Ascending aorta (tissue), 2 donors: ENCODE measurements at regions not wholly inside any gene's neighbourhood (a gene's known extent, or its start where the extent isn't known, plus 50 kb on each side); places are given as distances from the start of the nearest gene placed in this dataset.

Source experiments
- DNase-seq, 2 donors: peaks; one replicate each; pipeline ENCODE4 v3.0.0-alpha.2; 2019; ENCODE audit warnings: low spot score in 2 of 2
- H3K27ac ChIP-seq, 2 donors: fragments of 200-600 bp; sonication (generic); one replicate each; pipeline ENCODE4 v1.5.1; 2016 to 2017; ENCODE audit warnings: mild to moderate bottlenecking in 1 of 2
- H3K27me3 ChIP-seq: fragments of 200-600 bp; sonication (generic); one replicate; pipeline ENCODE4 v1.5.1; 2017
- H3K36me3 ChIP-seq, 2 donors: fragments of 200-600 bp; sonication (generic); one replicate each; pipeline ENCODE4 v1.5.1; 2016
- H3K4me1 ChIP-seq, 2 donors: fragments of 200-600 bp; sonication (generic); one replicate each; pipeline ENCODE4 v1.5.1; 2016 to 2017; ENCODE audit warnings: mild to moderate bottlenecking in 1 of 2
- H3K4me3 ChIP-seq, 2 donors: fragments of 200-600 bp; sonication (generic); one replicate each; pipeline ENCODE4 v1.5.1; 2016 to 2017; ENCODE audit warnings: mild to moderate bottlenecking in 1 of 2
- H3K9me3 ChIP-seq, 2 donors: fragments of 200-600 bp; sonication (generic); one replicate each; pipeline ENCODE4 v1.5.1; 2016
- intact Hi-C: fragments of 100-400 bp; cut with DNase I; formaldehyde crosslinking; loops from one replicate; pipeline ENCODE4 v1.15.1; 2023
- TF ChIP-seq, protein P1 (sequence below), 3 experiments: fragments of 200-600 bp in 2 of 3; fragments of 450-650 bp in 1 of 3; sonication (generic) in 2 of 3; IDR thresholded peaks; one replicate each; pipeline ENCODE4 v1.5.1; 2016 to 2019; ENCODE audit warnings: antibody characterized with exemption in 3 of 3, mild to moderate bottlenecking in 1 of 3, moderate library complexity in 1 of 3

DNA sequence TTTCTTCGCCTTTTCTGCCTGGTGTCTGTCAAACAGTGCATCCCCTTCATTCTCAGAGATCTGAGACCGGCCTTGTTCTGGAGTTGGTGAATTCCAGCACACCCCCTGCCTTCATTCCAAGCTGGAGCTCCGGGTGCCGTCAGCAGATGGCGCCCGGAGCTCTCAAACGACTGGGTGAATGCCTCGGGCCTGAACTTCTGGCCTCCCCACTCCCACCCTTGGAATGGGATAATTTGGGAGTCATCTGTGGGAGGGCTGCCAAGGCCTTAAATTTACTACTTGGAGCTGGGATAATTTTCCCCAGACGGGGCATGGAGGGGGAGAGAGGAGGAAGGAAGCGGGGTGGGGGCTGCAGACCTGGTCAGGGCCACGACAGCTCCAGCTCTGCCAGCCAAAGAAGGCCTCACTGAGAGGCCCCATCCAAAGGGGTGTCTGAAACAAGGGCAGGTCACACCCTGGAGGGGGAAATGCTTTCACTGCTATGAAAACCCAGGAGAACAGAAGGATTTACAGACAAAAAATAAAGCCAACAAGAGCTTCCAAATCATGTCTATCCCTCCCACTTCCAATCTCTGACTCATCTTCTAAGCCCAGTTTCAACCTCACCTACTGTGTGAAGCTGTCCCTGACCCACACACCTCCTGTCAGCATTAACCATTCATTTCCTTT, 187.9 kb downstream of the OPA1 start:
- no peaks in the 10 kb centered on the region for H3K36me3 ChIP-seq
- intact Hi-C loops: loop anchor here (1.0 kb wide), 2 partner anchors 357 to 534 kb away; no protein-coding TSS in a partner anchor
- no peak overlapping the region for H3K27ac ChIP-seq
- H3K4me3 ChIP-seq: no peak overlapping the region
- H3K4me1 ChIP-seq: peaks cover 0 to 4% of the 10 kb centered on the region in 2 donors
- TF ChIP-seq, protein P1, sequence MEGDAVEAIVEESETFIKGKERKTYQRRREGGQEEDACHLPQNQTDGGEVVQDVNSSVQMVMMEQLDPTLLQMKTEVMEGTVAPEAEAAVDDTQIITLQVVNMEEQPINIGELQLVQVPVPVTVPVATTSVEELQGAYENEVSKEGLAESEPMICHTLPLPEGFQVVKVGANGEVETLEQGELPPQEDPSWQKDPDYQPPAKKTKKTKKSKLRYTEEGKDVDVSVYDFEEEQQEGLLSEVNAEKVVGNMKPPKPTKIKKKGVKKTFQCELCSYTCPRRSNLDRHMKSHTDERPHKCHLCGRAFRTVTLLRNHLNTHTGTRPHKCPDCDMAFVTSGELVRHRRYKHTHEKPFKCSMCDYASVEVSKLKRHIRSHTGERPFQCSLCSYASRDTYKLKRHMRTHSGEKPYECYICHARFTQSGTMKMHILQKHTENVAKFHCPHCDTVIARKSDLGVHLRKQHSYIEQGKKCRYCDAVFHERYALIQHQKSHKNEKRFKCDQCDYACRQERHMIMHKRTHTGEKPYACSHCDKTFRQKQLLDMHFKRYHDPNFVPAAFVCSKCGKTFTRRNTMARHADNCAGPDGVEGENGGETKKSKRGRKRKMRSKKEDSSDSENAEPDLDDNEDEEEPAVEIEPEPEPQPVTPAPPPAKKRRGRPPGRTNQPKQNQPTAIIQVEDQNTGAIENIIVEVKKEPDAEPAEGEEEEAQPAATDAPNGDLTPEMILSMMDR (IDR thresholded peaks at IDR 0.05): peak; percentile 65 to 78 (median 73)
- H3K27me3 ChIP-seq: no peaks in the 10 kb centered on the region
- H3K9me3 ChIP-seq: no peaks in the 10 kb centered on the region
- DNase-seq: peak in 1 of 2 donors; percentile 78

DNA sequence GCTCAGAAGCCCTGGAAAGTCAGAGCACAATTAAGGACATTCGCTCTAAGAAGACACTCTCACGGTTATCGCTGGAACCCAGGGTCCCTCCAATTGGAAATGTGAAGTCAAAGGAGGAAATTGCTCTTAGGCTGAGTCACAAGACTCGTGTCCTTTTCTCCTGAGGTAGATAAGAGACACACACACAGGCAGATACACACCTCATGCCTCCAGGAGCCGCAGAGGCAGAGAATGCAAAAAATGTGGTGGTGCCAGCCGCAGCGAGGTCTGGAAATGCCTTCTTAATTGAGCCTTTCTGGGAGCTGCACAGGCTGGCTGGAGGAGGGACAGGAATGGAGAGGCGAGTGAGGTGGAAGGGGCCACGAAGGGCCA, 189.3 kb downstream of the OPA1 start:
- DNase-seq: no peak
- Histone ChIP-seq H3K36me3 (no peaks in the 10 kb centered on the region), H3K4me1 (peaks cover 0 to 4% of the 10 kb centered on the region in 2 donors), H3K27me3 (no peaks in the 10 kb centered on the region), H3K27ac (no peak overlapping the region), H3K4me3 (no peak overlapping the region), H3K9me3 (no peaks in the 10 kb centered on the region)
- TF ChIP-seq, protein P1 (IDR thresholded peaks at IDR 0.05): no peak
- intact Hi-C loops: no loop called here

DNA sequence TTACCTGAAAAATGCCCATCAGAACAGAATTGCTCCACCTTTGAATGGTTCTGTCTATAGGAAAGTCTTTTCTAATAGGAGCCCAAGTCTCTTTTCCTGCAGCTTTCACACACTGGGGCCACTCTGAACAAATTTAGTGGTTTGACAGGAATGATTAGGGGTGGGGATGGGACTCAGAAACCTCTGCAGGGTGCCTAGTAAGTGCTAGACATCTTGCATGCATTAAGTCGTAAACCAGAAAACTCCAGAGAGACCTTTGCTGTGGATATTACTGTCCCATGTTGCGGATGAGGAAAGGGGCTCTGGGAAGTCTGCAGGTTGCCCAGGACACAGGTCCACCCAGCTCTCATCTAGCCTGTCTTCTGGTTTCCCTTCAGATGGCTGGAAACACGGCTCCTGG, 189.7 kb downstream of the OPA1 start:
- no peaks in the 10 kb centered on the region for H3K27me3 ChIP-seq
- no peak for DNase-seq
- intact Hi-C loops: no loop called here
- no peak overlapping the region for H3K4me3 ChIP-seq
- H3K9me3 ChIP-seq: no peaks in the 10 kb centered on the region
- H3K4me1 ChIP-seq: peaks cover 0 to 4% of the 10 kb centered on the region in 2 donors
- TF ChIP-seq, protein P1 (IDR thresholded peaks at IDR 0.05): no peak
- no peaks in the 10 kb centered on the region for H3K36me3 ChIP-seq
- H3K27ac ChIP-seq: no peak overlapping the region

DNA sequence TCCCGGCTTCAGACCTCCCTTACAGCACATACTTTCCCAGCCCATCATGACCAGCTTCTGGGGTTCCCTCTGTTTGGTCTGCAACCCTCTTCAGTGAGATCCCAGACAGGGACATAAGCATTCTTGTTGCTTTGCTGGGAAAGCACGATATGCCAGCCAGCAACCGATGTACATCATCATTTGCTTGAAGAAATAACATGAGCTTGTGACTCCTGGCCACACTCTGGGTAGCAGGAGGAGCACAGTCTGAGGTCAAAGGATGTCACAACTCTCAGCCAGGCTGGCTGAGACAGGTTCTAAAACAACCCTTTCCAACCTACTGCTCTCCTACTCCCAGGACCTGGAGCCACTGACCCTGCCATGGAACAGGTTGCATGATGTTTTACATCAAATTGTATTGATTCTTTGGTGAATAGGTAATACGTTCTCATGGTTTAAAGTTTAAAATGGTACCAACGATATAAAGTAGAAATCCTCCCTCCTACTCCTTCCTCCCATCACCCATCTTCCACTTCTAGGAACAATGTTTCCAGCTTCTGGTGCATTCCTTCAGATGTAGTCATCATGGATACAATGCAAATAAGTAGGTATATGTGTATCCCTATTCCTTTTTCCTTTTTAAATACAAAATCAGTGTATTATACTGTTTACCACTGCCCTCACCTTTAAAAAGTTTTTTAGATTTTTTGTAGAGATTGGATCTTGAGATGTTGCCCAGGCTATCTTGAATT, 190.3 kb downstream of the OPA1 start:
- H3K4me1 ChIP-seq: peaks cover 0 to 4% of the 10 kb centered on the region in 2 donors
- H3K27ac ChIP-seq: no peak overlapping the region
- intact Hi-C loops: no loop called here
- no peaks in the 10 kb centered on the region for H3K36me3 ChIP-seq
- H3K4me3 ChIP-seq: no peak overlapping the region
- no peaks in the 10 kb centered on the region for H3K9me3 ChIP-seq
- TF ChIP-seq, protein P1 (IDR thresholded peaks at IDR 0.05): no peak
- no peak for DNase-seq
- no peaks in the 10 kb centered on the region for H3K27me3 ChIP-seq

DNA sequence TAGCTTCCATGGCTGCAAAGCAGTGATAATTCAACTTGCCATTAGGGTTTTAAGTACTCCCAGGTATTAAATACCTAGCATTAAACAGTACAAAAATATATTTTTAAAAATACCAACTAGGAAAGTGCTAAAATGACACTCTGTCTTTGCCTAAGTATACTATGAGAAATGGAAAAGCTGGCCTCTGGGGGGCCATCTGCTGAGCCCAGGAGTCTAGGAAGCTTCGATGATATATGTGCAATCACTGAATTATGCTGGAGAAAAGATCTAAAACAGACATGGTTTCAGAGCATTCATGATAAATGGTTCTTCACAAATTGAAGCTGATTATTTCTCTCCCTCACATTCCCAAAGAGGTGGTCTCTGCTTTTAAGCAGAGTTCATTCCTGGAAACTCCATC, 191.8 kb downstream of the OPA1 start:
- H3K4me3 ChIP-seq: no peak overlapping the region
- intact Hi-C loops: no loop called here

More for the DNA sequence above, 191.8 kb downstream of the OPA1 start:
- Histone ChIP-seq H3K9me3 (no peaks in the 10 kb centered on the region), H3K36me3 (no peaks in the 10 kb centered on the region), H3K4me1 (peaks cover 0 to 4% of the 10 kb centered on the region in 2 donors), H3K27me3 (no peaks in the 10 kb centered on the region), H3K27ac (no peak overlapping the region)
- no peak for DNase-seq
- TF ChIP-seq, protein P1 (IDR thresholded peaks at IDR 0.05): no peak
